ENCODE measurements at regions not wholly inside any gene's neighbourhood (a gene's known extent, or its start where the extent isn't known, plus 50 kb on each side); places are given as distances from the start of the nearest gene placed in this dataset.
"Not testable (repeated sequence)": the region's sequence is repeated elsewhere in the genome, so short reads cannot be mapped to it uniquely, and the experiment has no call there.

DNA sequence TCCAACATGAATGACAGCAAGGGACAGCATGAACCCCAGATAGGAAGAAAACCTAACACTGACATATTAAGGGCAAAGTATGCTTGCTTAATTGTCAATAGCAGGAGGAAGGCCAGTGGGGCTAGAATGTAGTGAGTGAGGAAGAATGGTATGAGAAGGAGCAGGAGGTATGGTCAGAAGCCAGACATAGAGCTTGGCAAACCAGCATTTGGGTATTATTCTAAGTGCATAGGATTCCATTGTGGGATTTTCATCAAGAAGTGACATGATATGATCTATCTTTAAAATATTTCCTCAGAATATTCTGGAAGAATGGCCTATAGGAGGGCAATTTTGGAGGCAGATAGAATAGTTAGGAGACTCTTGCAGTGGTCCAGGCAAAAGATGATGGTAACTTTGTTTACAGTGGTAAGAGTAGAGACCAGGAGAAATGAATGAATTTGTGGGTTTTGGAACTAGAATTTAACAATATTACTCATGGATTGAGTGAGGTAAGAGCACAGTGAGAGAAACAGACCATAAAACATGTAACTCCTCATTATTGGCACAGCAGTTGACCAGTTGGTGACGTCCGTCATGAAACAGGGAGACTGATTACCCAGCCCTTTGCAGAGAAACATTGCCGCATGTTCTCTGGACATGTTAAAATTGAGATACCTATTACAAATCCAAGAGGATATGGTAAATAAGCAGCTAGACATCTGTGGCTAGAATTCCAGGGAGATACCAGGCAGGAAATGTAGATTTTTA lies 246.5 kb upstream of the HS3ST1 start:
- no peak overlapping the region for H3K4me3 ChIP-seq (ENCODE audit: insufficient read length, low read depth)
- H3K9me3 ChIP-seq (ENCODE audit: insufficient read depth, low read length), result no peaks in the 10 kb centered on the region
- no peaks in the 10 kb centered on the region for H3K4me1 ChIP-seq (ENCODE audit: insufficient read depth, insufficient read length)
- no peak overlapping the region for H3K9ac ChIP-seq (ENCODE audit: insufficient read length, low read depth)
- no peaks in the 10 kb centered on the region for H3K36me3 ChIP-seq (ENCODE audit: insufficient read depth, insufficient read length, low read length)
- no peaks in the 10 kb centered on the region for H3K27me3 ChIP-seq (ENCODE audit: insufficient read depth, insufficient read length)
- no peak for TF ChIP-seq ZNF274 (IDR thresholded peaks at IDR 0.05; ENCODE audit: low read depth, low read length)
- no peak for TF ChIP-seq YY1 (IDR thresholded peaks at IDR 0.05; ENCODE audit: insufficient read depth, insufficient read length)
- no peak for TF ChIP-seq SUZ12 (IDR thresholded peaks at IDR 0.05; ENCODE audit: extremely low read depth, insufficient read depth, insufficient read length)
- DNase-seq (ENCODE audit: low read depth, low spot score), result no peak

DNA sequence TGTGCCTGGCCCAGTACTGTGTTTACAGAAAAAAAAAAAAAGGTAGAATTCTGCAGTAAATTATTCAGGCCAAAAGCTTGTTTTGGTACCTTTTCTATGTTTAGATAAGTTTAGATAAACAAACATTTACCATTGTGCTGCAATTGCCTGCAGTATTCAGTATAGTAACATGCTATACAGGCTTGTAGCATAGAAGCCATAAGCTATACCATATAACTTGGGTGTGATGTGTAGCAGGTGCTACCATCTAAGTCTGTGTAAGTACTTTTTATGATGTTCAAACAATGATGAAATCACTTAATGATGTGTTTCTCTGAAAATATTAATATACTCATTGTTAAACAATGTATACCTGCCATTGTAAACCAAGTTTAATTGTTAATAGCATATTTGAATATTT lies 241.6 kb upstream of the HS3ST1 start:
- TF ChIP-seq YY1 (IDR thresholded peaks at IDR 0.05; ENCODE audit: insufficient read depth, insufficient read length) (no peak), SUZ12 (IDR thresholded peaks at IDR 0.05; ENCODE audit: extremely low read depth, insufficient read depth, insufficient read length) (no peak), ZNF274 (IDR thresholded peaks at IDR 0.05; ENCODE audit: low read depth, low read length) (no peak)
- Histone ChIP-seq H3K4me3 (ENCODE audit: insufficient read length, low read depth) (no peak overlapping the region), H3K9me3 (ENCODE audit: insufficient read depth, low read length) (no peaks in the 10 kb centered on the region), H3K36me3 (ENCODE audit: insufficient read depth, insufficient read length, low read length) (no peaks in the 10 kb centered on the region), H3K9ac (ENCODE audit: insufficient read length, low read depth) (no peak overlapping the region), H3K27me3 (ENCODE audit: insufficient read depth, insufficient read length) (no peaks in the 10 kb centered on the region), H3K4me1 (ENCODE audit: insufficient read depth, insufficient read length) (no peaks in the 10 kb centered on the region)
- DNase-seq (ENCODE audit: low read depth, low spot score), result no peak

DNA sequence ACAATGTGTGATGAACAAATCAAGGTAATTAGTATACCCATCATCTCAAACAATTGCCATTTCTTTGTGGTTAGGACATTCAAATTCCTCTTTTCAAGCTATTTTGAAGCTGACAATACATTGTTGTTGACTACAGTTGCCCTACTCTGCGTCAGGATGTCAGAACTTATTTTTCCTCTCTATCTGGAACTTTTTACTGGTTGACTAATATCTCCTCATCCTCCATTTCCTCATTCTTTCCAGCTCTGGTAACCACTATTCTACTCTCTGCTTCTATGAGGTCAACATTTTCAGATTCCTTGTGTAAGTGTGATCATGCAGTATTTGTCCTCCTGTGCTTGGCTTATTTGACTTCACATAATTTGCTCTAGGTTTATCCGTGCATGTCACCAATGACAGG lies 240.5 kb upstream of the HS3ST1 start:
- Histone ChIP-seq H3K27me3 (ENCODE audit: insufficient read depth, insufficient read length) (no peaks in the 10 kb centered on the region), H3K4me1 (ENCODE audit: insufficient read depth, insufficient read length) (no peaks in the 10 kb centered on the region), H3K9ac (ENCODE audit: insufficient read length, low read depth) (no peak overlapping the region), H3K4me3 (ENCODE audit: insufficient read length, low read depth) (no peak overlapping the region), H3K36me3 (ENCODE audit: insufficient read depth, insufficient read length, low read length) (no peaks in the 10 kb centered on the region), H3K9me3 (ENCODE audit: insufficient read depth, low read length) (no peaks in the 10 kb centered on the region)
- no peak for TF ChIP-seq SUZ12 (IDR thresholded peaks at IDR 0.05; ENCODE audit: extremely low read depth, insufficient read depth, insufficient read length)
- no peak for TF ChIP-seq YY1 (IDR thresholded peaks at IDR 0.05; ENCODE audit: insufficient read depth, insufficient read length)
- no peak for TF ChIP-seq ZNF274 (IDR thresholded peaks at IDR 0.05; ENCODE audit: low read depth, low read length)
- no peak for DNase-seq (ENCODE audit: low read depth, low spot score)

DNA sequence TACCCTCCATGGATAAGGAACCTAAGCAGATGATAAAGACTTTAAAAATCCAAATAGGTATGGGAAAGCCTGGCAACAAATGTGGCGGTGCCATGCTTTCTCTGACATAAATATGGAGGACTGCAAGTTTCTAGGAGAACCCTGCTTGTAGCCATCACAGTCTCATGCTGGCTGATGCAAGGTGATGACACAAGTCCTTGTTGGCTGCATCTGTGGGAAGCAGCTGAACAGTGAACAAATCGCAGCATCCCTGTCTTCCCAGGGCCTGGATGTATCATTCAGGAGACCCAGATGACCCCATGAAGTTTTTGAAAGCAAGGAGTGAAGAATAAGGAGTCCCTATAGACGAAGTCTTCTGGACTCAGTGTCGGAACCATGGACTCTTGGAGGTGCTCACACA lies 234.4 kb upstream of the HS3ST1 start:
- H3K36me3 ChIP-seq (ENCODE audit: insufficient read depth, insufficient read length, low read length), result no peaks in the 10 kb centered on the region
- no peak for TF ChIP-seq ZNF274 (IDR thresholded peaks at IDR 0.05; ENCODE audit: low read depth, low read length)
- TF ChIP-seq YY1 (IDR thresholded peaks at IDR 0.05; ENCODE audit: insufficient read depth, insufficient read length), result no peak
- no peak for TF ChIP-seq SUZ12 (IDR thresholded peaks at IDR 0.05; ENCODE audit: extremely low read depth, insufficient read depth, insufficient read length)
- no peak overlapping the region for H3K4me3 ChIP-seq (ENCODE audit: insufficient read length, low read depth)
- no peak overlapping the region for H3K9ac ChIP-seq (ENCODE audit: insufficient read length, low read depth)
- DNase-seq (ENCODE audit: low read depth, low spot score), result no peak
- no peaks in the 10 kb centered on the region for H3K27me3 ChIP-seq (ENCODE audit: insufficient read depth, insufficient read length)
- no peaks in the 10 kb centered on the region for H3K9me3 ChIP-seq (ENCODE audit: insufficient read depth, low read length)
- no peaks in the 10 kb centered on the region for H3K4me1 ChIP-seq (ENCODE audit: insufficient read depth, insufficient read length)

DNA sequence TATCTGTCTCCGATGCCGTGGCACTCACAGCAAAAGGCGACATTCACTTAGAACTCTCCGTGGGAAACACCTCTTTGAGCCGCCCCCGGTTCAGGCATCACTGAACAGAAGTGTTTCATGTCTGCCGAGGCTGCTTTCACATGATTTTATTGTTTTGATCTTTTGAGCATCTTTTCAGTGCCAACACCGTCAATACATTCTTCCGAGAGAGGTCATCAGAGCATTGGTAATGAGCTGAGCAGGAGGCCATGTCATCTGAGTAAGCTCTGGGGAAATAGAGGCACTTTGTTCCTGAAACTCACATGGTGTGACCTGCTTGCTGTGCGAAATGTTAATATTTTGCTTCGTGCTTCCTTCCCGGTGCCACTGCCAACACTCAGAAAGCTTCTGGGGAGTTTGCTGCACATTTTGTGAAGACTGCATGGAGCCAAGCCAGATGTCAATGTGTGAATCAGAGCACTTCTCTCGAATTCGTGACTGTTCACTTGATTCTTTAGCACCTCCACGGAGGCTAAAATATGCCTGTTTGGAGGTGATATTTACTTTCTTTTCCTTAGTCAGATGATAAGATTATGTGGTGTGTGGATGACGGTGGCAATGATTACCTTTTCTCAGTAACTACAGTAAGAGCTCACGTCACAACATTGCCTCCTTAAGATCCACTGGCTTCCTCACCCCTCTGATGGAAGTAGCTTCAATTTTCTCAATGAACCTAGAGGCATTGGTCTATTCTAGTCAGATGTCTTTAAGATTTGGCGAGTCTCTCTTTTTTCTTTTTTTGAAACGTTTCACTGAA lies 222.3 kb upstream of the HS3ST1 start:
- Histone ChIP-seq H3K4me1 (ENCODE audit: insufficient read depth, insufficient read length) (no peaks in the 10 kb centered on the region), H3K36me3 (ENCODE audit: insufficient read depth, insufficient read length, low read length) (no peaks in the 10 kb centered on the region), H3K27me3 (ENCODE audit: insufficient read depth, insufficient read length) (no peaks in the 10 kb centered on the region), H3K4me3 (ENCODE audit: insufficient read length, low read depth) (no peak overlapping the region), H3K9me3 (ENCODE audit: insufficient read depth, low read length) (no peaks in the 10 kb centered on the region), H3K9ac (ENCODE audit: insufficient read length, low read depth) (no peak overlapping the region)
- no peak for DNase-seq (ENCODE audit: low read depth, low spot score)
- TF ChIP-seq SUZ12 (IDR thresholded peaks at IDR 0.05; ENCODE audit: extremely low read depth, insufficient read depth, insufficient read length) (no peak), ZNF274 (IDR thresholded peaks at IDR 0.05; ENCODE audit: low read depth, low read length) (no peak), YY1 (IDR thresholded peaks at IDR 0.05; ENCODE audit: insufficient read depth, insufficient read length) (no peak)

DNA sequence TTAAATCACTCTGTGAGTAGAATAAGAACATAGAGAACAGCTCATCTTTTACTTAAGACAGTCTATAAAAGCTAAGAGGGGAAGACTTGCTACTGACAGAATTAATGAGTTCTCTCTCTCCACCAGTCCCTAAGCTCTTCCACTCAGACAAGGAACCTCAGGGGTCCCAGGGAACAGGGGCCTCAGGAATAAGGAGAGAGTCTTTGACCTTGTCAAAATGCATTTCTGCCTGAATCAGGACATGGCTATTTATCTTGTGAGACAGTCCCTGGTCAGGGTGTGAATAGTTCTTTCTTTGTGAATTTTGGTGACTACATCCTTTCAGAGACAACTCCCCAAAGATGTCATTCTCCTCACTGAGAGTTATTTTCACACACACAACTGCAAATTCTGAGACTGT lies 218.7 kb upstream of the HS3ST1 start:
- H3K27me3 ChIP-seq (ENCODE audit: insufficient read depth, insufficient read length), result no peaks in the 10 kb centered on the region
- no peaks in the 10 kb centered on the region for H3K36me3 ChIP-seq (ENCODE audit: insufficient read depth, insufficient read length, low read length)
- no peak overlapping the region for H3K9ac ChIP-seq (ENCODE audit: insufficient read length, low read depth)
- DNase-seq (ENCODE audit: low read depth, low spot score), result no peak
- TF ChIP-seq SUZ12 (IDR thresholded peaks at IDR 0.05; ENCODE audit: extremely low read depth, insufficient read depth, insufficient read length) (no peak), YY1 (IDR thresholded peaks at IDR 0.05; ENCODE audit: insufficient read depth, insufficient read length) (no peak), ZNF274 (IDR thresholded peaks at IDR 0.05; ENCODE audit: low read depth, low read length) (no peak)
- no peaks in the 10 kb centered on the region for H3K4me1 ChIP-seq (ENCODE audit: insufficient read depth, insufficient read length)
- H3K9me3 ChIP-seq (ENCODE audit: insufficient read depth, low read length), result no peaks in the 10 kb centered on the region
- H3K4me3 ChIP-seq (ENCODE audit: insufficient read length, low read depth), result no peak overlapping the region

DNA sequence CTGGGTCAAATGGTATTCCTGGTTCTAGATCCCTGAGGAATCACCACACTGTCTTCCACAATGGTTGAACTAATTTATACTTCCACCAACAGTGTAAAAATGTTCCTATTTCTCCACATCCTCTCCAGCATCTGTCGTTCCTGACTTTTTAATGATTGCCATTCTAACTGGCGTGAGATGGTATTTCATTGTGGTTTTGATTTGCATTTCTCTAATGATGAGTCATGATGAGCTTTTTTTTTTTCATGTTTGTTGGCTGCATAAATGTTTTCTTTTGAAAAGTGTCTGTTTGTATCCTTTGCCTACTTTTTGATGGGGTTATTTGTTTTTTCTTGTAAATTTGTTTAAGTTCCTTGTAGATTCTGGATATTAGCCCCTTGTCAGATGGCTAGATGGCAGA lies 214.4 kb upstream of the HS3ST1 start:
- not testable (repeated sequence) for H3K4me1 ChIP-seq (ENCODE audit: insufficient read depth, insufficient read length); H3K4me3 ChIP-seq (ENCODE audit: insufficient read length, low read depth); H3K36me3 ChIP-seq (ENCODE audit: insufficient read depth, insufficient read length, low read length); DNase-seq (ENCODE audit: low read depth, low spot score); H3K9ac ChIP-seq (ENCODE audit: insufficient read length, low read depth); H3K27me3 ChIP-seq (ENCODE audit: insufficient read depth, insufficient read length)
- peaks cover 14% of the 10 kb centered on the region for H3K9me3 ChIP-seq (ENCODE audit: insufficient read depth, low read length)

All from NT2/D1 (cell line).